ENCODE measurements at regions not wholly inside any gene's neighbourhood (a gene's known extent, or its start where the extent isn't known, plus 50 kb on each side); places are given as distances from the start of the nearest gene placed in this dataset.

- H3K9me3 ChIP-seq (ENCODE audit: insufficient read depth in 2 of 2, low read depth in 1 of 2, low read length in 1 of 2), result peaks cover 0 to 4% of the 10 kb centered on the region in 2 experiments; a peak in 1 of 4 replicates
- ChIA-PET CTCF (ENCODE audit: partially characterized antibody) (no interaction called here), POLR2A (ENCODE audit: partially characterized antibody) (no interaction called here)
- H2AK5ac ChIP-seq (ENCODE audit: low read depth, low read length), result no peak overlapping the region
- no peaks in the 10 kb centered on the region for H3K79me1 ChIP-seq (ENCODE audit: low read depth, low read length)
- H3K27me3 ChIP-seq (replicated peaks in 1 of 4; ENCODE audit: control insufficient read depth in 3 of 4, extremely low read depth in 1 of 4, insufficient read depth in 3 of 4, low read length in 3 of 4), result no peaks in the 10 kb centered on the region; a peak in 1 of 7 replicates
- no peak overlapping the region for H3K9ac ChIP-seq (replicated peaks in 1 of 4; ENCODE audit: extremely low read depth in 1 of 4, low read depth in 3 of 4, low read length in 3 of 4)
- no peak overlapping the region for H2BK120ac ChIP-seq (replicated peaks; ENCODE audit: low read depth, low read length)
- H3K56ac ChIP-seq (replicated peaks; ENCODE audit: insufficient read length, low read depth, low read length), result no peak overlapping the region
- no peak overlapping the region for H3K4me2 ChIP-seq (ENCODE audit: insufficient read depth in 1 of 2, low read depth in 2 of 2, low read length in 2 of 2)
- no peak overlapping the region for H2BK15ac ChIP-seq (ENCODE audit: low read length)
- H3K36me3 ChIP-seq (ENCODE audit: control insufficient read depth in 2 of 4, insufficient read depth in 4 of 4, low read length in 3 of 4), result no peaks in the 10 kb centered on the region
- no peak overlapping the region for H4K5ac ChIP-seq (ENCODE audit: insufficient read length, low read depth, low read length)
- H3K4me3 ChIP-seq (ENCODE audit: extremely low read depth in 1 of 4, insufficient read depth in 2 of 4, low read depth in 3 of 4, low read length in 4 of 4), result no peak overlapping the region
- no peak overlapping the region for H3K14ac ChIP-seq (ENCODE audit: insufficient read length)
- no peak overlapping the region for H4K91ac ChIP-seq (replicated peaks; ENCODE audit: insufficient read length, low read length)
- H3K18ac ChIP-seq (ENCODE audit: extremely low read depth, low read length), result no peak overlapping the region
- H2BK12ac ChIP-seq (ENCODE audit: low read depth, low read length), result no peak overlapping the region
- H3K79me2 ChIP-seq (ENCODE audit: control insufficient read depth in 1 of 2, insufficient read depth in 2 of 2, low read length in 2 of 2), result no peaks in the 10 kb centered on the region
- no peak overlapping the region for H2AFZ ChIP-seq (ENCODE audit: low read length)
- TF ChIP-seq YY1 (IDR thresholded peaks at IDR 0.05; ENCODE audit: low read depth, low read length) (no peak), MAFK (IDR thresholded peaks at IDR 0.05; ENCODE audit: low read depth, low read length) (no peak), BRCA1 (IDR thresholded peaks at IDR 0.05; ENCODE audit: low read depth, low read length) (no peak), SRF (IDR thresholded peaks at IDR 0.05; ENCODE audit: low read depth, low read length) (no peak), TAF7 (optimal IDR thresholded peaks at IDR 0.05; ENCODE audit: borderline replicate concordance, low read depth, low read length) (no peak), JUN (IDR thresholded peaks at IDR 0.05; ENCODE audit: low read depth, low read length) (no peak), CTCF (IDR thresholded peaks at IDR 0.05; ENCODE audit: control extremely low read depth in 1 of 3, insufficient read depth in 1 of 3, low read depth in 1 of 3, low read length in 3 of 3) (no peak), CBX5 (IDR thresholded peaks at IDR 0.05; ENCODE audit: low read depth, low read length) (no peak)
- no peak overlapping the region for H2BK20ac ChIP-seq (ENCODE audit: low read length)
- FAIRE-seq, result no peak
- no peak overlapping the region for H4K8ac ChIP-seq (ENCODE audit: extremely low read depth, insufficient read depth, low read length)
- H3K23ac ChIP-seq (ENCODE audit: insufficient read length), result no peak overlapping the region
- no peak overlapping the region for H2BK5ac ChIP-seq (ENCODE audit: low read depth, low read length)
- no peaks in the 10 kb centered on the region; the same call in 1 of the 2 replicates for H3K23me2 ChIP-seq (ENCODE audit: low read depth, low read length)
- H4K20me1 ChIP-seq (replicated peaks in 1 of 2; ENCODE audit: control insufficient read depth in 1 of 2, insufficient read depth in 2 of 2, low read length in 2 of 2), result no peaks in the 10 kb centered on the region
- no peak for DNase-seq (ENCODE audit: low read depth in 1 of 2, low spot score in 2 of 2)
- H3K4ac ChIP-seq (replicated peaks; ENCODE audit: insufficient read length, low read depth, low read length), result no peak overlapping the region
- no peak overlapping the region for H3K27ac ChIP-seq (ENCODE audit: low read depth, low read length)
- no peaks in the 10 kb centered on the region for H3K4me1 ChIP-seq (replicated peaks in 1 of 4; ENCODE audit: control insufficient read depth in 3 of 4, insufficient read depth in 4 of 4, low read length in 3 of 4)
- 88% methylated on average over 4 of the region's 4 CpGs; no CpG with 5 or more reads in 1 of the 2 experiments for WGBS, 2 experiments (ENCODE audit: extremely low coverage in 1 of 2, insufficient coverage in 1 of 2, insufficient read length in 1 of 2, insufficient replicate concordance in 2 of 2, low coverage in 1 of 2, low lambda C conversion rate in 2 of 2, missing lambda C conversion rate in 1 of 2)
These were observed 100.1 kb downstream of the MAFB start for GRCh38 chr20:40588891-40589290.
